ENCODE measurements at regions not wholly inside any gene's neighbourhood (a gene's known extent, or its start where the extent isn't known, plus 50 kb on each side); places are given as distances from the start of the nearest gene placed in this dataset.

DNA sequence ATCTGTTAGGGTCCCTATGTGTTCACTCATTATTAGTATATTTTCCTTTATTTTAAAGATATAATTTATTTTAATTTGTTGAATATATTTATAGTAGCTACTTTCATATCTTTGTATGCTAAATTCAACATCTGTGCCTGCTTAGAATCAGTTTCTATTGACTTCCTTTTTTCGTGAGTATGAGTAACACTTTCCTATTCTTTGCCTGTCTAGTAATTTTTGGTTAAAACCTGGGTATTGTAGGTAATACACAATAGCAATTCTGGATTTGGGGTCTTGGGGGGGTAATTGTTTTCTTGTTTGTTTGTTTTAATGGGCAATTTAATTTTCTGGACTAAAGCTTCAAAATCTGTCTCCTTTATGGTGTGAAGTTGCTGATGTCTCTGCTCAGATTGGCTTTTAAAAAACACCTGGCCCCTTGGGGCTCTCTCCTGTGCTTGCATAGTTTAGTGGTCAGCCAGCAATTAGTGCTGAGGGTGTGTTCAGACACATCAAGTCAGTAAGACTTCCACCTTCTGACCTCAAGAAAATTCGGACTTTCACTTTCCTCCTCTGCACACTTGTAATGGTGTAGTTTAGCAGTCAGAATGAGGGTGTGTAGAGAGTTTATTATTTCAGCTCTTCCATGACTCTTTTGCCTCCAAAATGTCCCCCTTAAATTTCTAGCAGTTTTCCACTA is 124.4 kb upstream of the MAP1B start:
- TF ChIP-seq, protein P1, sequence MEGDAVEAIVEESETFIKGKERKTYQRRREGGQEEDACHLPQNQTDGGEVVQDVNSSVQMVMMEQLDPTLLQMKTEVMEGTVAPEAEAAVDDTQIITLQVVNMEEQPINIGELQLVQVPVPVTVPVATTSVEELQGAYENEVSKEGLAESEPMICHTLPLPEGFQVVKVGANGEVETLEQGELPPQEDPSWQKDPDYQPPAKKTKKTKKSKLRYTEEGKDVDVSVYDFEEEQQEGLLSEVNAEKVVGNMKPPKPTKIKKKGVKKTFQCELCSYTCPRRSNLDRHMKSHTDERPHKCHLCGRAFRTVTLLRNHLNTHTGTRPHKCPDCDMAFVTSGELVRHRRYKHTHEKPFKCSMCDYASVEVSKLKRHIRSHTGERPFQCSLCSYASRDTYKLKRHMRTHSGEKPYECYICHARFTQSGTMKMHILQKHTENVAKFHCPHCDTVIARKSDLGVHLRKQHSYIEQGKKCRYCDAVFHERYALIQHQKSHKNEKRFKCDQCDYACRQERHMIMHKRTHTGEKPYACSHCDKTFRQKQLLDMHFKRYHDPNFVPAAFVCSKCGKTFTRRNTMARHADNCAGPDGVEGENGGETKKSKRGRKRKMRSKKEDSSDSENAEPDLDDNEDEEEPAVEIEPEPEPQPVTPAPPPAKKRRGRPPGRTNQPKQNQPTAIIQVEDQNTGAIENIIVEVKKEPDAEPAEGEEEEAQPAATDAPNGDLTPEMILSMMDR (IDR thresholded peaks at IDR 0.05), result no peak
- TF ChIP-seq POLR2A (IDR thresholded peaks at IDR 0.05), result no peak
